Esophagus muscularis mucosa (tissue), 4 donors: ENCODE measurements at regions not wholly inside any gene's neighbourhood (a gene's known extent, or its start where the extent isn't known, plus 50 kb on each side); places are given as distances from the start of the nearest gene placed in this dataset.

Experiments
- DNase-seq: peaks from one replicate; pipeline ENCODE4 v3.0.0-alpha.2; 2017; ENCODE audit errors: extremely low spot score
- H3K27ac ChIP-seq, 4 donors: fragments of 200-600 bp; sonication (generic); replicated peaks in 1 of 4; 1 replicate in 3 of 4; 2 replicates in 1 of 4; pipeline ENCODE4 v1.5.1; 2016 to 2019; ENCODE audit warnings: mild to moderate bottlenecking in 1 of 4
- H3K27me3 ChIP-seq, 4 donors: fragments of 200-600 bp; sonication (generic); one replicate each; pipeline versions ENCODE4 v1.5.1 to v1.6.0; 2016 to 2019
- H3K36me3 ChIP-seq, 4 donors: fragments of 200-600 bp; sonication (generic); one replicate each; pipeline ENCODE4 v1.5.1; 2016 to 2019
- H3K4me1 ChIP-seq, 4 donors: fragments of 200-600 bp; sonication (generic); one replicate each; pipeline ENCODE4 v1.5.1; 2016 to 2019
- H3K4me3 ChIP-seq, 4 donors: fragments of 200-600 bp; sonication (generic); 1 replicate in 2 of 4; 2 replicates in 2 of 4; pipeline ENCODE4 v1.5.1; 2016 to 2019; ENCODE audit warnings: mild to moderate bottlenecking in 4 of 4, moderate library complexity in 1 of 4
- H3K9me3 ChIP-seq, 4 donors: fragments of 200-600 bp; sonication (generic); 1 replicate in 3 of 4; 2 replicates in 1 of 4; pipeline ENCODE4 v1.5.1; 2016 to 2019
- CTCF ChIP-seq, 3 experiments: fragments of 200-600 bp in 2 of 3; fragments of 450-650 bp in 1 of 3; sonication (generic) in 2 of 3; IDR thresholded peaks; one replicate each; pipeline ENCODE4 v1.5.1; 2017 to 2019; ENCODE audit warnings: antibody characterized with exemption in 3 of 3, mild to moderate bottlenecking in 2 of 3, moderate library complexity in 1 of 3
- EP300 ChIP-seq: sonication (generic); formaldehyde crosslinking; IDR thresholded peaks from one replicate; pipeline ENCODE4 v1.6.1; 2017; ENCODE audit warnings: antibody characterized with exemption
- POLR2A ChIP-seq: fragments of 450-650 bp; IDR thresholded peaks from one replicate; pipeline ENCODE4 v1.6.1; 2017; ENCODE audit warnings: antibody characterized with exemption, moderate library complexity, mild to moderate bottlenecking, low read depth
- POLR2AphosphoS5 ChIP-seq, 2 donors: sonication (generic); formaldehyde crosslinking; IDR thresholded peaks; one replicate each; pipeline ENCODE4 v1.6.1; 2017; ENCODE audit warnings: antibody characterized with exemption in 2 of 2
- WGBS: methylation state at CpG from one replicate; pipeline ENCODE4 v1.1.5; 2018; 5-methylcytosine and 5-hydroxymethylcytosine counted together
- intact Hi-C: fragments of 100-400 bp; cut with DNase I; formaldehyde crosslinking; loops from one replicate; pipeline ENCODE4 v1.15.1; 2023

- Histone ChIP-seq H3K4me1 (no peaks in the 10 kb centered on the region), H3K27me3 (no peaks in the 10 kb centered on the region), H3K4me3 (no peak overlapping the region), H3K9me3 (no peaks in the 10 kb centered on the region), H3K36me3 (no peaks in the 10 kb centered on the region), H3K27ac (no peak overlapping the region)
- intact Hi-C loops, result no loop called here
- DNase-seq, result no peak
- no peak for TF ChIP-seq EP300
- no peak for TF ChIP-seq POLR2AphosphoS5 (IDR thresholded peaks at IDR 0.05)
- no peak for TF ChIP-seq POLR2A
- no peak for TF ChIP-seq CTCF (IDR thresholded peaks at IDR 0.05)
- 55% methylated on average over 6 of the region's 6 CpGs for WGBS
Measured at GRCh38 chr3:159113221-159113875, 311.5 kb downstream of the MFSD1 start.

- no peak for TF ChIP-seq EP300
- TF ChIP-seq POLR2AphosphoS5 (IDR thresholded peaks at IDR 0.05), result no peak
- no peak for TF ChIP-seq CTCF (IDR thresholded peaks at IDR 0.05)
- TF ChIP-seq POLR2A, result no peak
- DNase-seq, result no peak
- intact Hi-C loops, result no loop called here
- Histone ChIP-seq H3K27ac (no peak overlapping the region), H3K4me3 (no peak overlapping the region), H3K4me1 (no peaks in the 10 kb centered on the region), H3K36me3 (no peaks in the 10 kb centered on the region), H3K9me3 (no peaks in the 10 kb centered on the region), H3K27me3 (no peaks in the 10 kb centered on the region)
- WGBS, result 51% methylated on average over 6 of the region's 6 CpGs
Measured at GRCh38 chr3:159114582-159114981, 312.7 kb downstream of the MFSD1 start.

- H3K4me3 ChIP-seq, result no peak overlapping the region
- intact Hi-C loops, result no loop called here
- DNase-seq, result no peak
- H3K27ac ChIP-seq, result no peak overlapping the region
- H3K4me1 ChIP-seq, result no peaks in the 10 kb centered on the region
- TF ChIP-seq POLR2AphosphoS5 (IDR thresholded peaks at IDR 0.05), result no peak
- no peak for TF ChIP-seq POLR2A
- no peak for TF ChIP-seq CTCF (IDR thresholded peaks at IDR 0.05)
- no peak for TF ChIP-seq EP300
- H3K27me3 ChIP-seq, result no peaks in the 10 kb centered on the region
- H3K9me3 ChIP-seq, result no peaks in the 10 kb centered on the region
- 84% methylated on average over 1 of the region's 1 CpG for WGBS
- H3K36me3 ChIP-seq, result no peaks in the 10 kb centered on the region
Measured at GRCh38 chr3:159123877-159124276, 322.0 kb downstream of the MFSD1 start.

- Histone ChIP-seq H3K9me3 (no peaks in the 10 kb centered on the region), H3K4me3 (no peak overlapping the region), H3K4me1 (no peaks in the 10 kb centered on the region), H3K36me3 (no peaks in the 10 kb centered on the region), H3K27ac (no peak overlapping the region), H3K27me3 (no peaks in the 10 kb centered on the region)
- no peak for DNase-seq
- 61% methylated on average over 5 of the region's 5 CpGs for WGBS
- TF ChIP-seq POLR2AphosphoS5 (IDR thresholded peaks at IDR 0.05), result no peak
- no peak for TF ChIP-seq POLR2A
- TF ChIP-seq EP300, result no peak
- TF ChIP-seq CTCF (IDR thresholded peaks at IDR 0.05), result no peak
- intact Hi-C loops, result no loop called here
Measured at GRCh38 chr3:159126261-159127020, 324.6 kb downstream of the MFSD1 start.

GRCh38 chr3:159127021-159127392, 325.2 kb downstream of the MFSD1 start:
- Histone ChIP-seq H3K27me3 (no peaks in the 10 kb centered on the region), H3K4me1 (no peaks in the 10 kb centered on the region), H3K27ac (no peak overlapping the region), H3K4me3 (no peak overlapping the region), H3K9me3 (no peaks in the 10 kb centered on the region), H3K36me3 (no peaks in the 10 kb centered on the region)
- DNase-seq, result no peak
- intact Hi-C loops, result no loop called here
- TF ChIP-seq CTCF (IDR thresholded peaks at IDR 0.05), result no peak
- TF ChIP-seq POLR2A, result no peak
- TF ChIP-seq EP300, result no peak
- TF ChIP-seq POLR2AphosphoS5 (IDR thresholded peaks at IDR 0.05), result no peak
